NCI-H748 (cell line): ENCODE measurements at regions not wholly inside any gene's neighbourhood (a gene's known extent, or its start where the extent isn't known, plus 50 kb on each side); places are given as distances from the start of the nearest gene placed in this dataset.
"Not testable (repeated sequence)": the region's sequence is repeated elsewhere in the genome, so short reads cannot be mapped to it uniquely, and the experiment has no call there.

Experiments used
- DNase-seq: peaks from one replicate; lab custom pipeline; 2025; ENCODE audit not compliant: unreplicated experiment; lab: John Stamatoyannopoulos, UW

DNA sequence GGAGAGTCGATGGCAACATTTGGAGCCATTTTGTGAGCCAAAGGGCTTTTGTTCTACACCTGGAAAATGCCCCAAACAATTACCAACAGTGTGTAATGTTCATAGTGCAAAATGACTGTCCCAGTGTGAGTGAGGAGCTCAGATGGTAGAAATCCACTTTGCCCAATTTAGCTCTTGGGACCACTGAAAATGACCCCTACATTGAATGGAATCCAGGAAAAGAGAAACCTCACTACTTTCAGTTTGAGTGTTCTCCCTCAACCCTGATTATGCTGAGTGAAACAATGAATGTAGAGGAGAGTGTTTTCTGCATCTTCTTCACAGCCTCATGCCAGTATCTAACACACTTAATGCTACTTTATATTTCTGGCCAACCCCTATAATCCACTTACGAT, 84.9 kb upstream of the NRN1 start:
- DNase-seq, result no peak

DNA sequence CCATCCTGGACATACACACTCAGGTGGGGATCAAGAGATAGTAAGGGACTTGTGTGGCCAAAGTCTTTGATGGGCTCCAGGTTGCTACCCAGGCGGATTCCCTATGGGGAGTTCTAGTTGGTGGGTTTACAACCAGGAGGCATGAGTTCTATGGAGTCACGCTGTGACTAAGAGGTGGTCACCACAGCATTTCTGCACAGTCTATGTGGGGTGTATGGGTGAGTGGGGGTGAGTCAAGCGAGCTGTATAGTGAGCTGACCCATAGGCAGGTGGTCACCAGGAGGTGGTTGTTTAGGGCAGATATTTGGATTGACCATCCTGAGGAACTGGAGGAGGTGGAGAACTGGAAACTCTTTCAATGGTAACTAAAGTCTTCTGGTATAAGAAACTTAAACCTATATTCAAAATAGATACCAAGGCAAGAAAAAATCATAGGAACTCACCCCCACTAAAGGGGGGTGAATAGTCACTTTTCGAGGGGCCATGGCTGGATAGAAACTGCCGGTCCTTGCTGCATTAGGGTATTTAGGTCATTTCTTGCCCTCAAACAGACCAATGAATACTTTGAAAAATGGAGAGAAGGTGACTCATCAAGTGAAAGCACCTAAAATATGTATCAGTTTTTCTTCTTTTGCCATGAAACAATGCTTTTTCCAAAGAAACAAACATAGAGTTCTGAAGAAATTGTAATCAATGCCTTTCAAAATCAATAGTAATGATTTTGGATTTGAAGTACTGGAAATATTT, 84.3 kb upstream of the NRN1 start:
- DNase-seq, result no peak

DNA sequence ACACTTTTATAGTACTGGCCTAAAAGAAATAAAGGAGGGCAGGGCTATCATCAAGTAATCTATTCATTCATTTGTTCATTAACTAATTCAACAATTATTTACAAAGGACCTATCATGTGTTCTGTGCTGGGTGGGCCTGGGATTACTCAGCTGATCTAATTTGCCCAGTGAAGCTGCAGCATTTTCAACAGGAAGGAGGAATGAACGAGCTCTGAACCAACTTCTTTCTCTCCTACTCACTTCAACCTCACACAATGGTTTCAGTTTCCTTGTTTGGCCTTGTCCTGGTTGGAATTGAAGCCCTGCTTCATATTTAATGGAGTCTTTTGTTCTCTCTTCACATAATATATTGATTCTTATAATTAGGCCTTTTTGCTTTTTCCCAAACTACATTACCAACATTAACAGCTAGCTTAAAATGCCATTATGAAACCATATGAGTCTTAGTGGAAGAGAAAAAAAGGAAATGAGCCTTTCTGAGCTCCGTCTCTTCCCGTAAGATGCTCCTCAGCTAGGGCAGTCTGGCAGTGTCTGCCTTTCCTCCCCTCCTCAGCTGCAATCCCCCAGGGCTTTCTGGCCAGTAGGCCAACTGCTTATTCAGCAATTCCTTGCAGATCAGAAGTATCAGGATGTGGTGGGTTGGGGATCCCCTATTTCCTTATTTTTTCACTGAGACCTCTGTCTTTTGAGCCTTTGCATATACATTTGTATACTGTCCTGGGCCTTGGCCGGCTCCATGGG, 79.4 kb upstream of the NRN1 start:
- no peak for DNase-seq

DNA sequence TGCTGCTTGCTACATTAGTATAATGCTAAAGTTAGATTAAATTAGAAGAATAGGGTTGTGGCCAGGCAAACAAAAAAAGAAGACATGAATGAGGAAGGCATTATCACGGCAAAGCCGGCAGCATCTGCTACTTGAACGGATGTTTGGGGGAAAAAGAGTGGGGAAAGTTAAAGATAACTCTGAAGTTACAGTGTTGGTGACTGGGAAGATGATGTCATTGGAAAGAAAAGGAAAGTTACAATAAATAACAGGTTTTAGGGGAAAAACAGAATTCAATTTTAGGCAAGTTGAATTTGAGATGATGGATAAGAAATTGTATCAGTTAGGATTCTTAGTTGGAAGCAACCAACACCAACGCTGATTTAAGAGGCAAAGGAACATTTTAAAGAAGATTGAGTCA, 74.2 kb upstream of the NRN1 start:
- no peak for DNase-seq

DNA sequence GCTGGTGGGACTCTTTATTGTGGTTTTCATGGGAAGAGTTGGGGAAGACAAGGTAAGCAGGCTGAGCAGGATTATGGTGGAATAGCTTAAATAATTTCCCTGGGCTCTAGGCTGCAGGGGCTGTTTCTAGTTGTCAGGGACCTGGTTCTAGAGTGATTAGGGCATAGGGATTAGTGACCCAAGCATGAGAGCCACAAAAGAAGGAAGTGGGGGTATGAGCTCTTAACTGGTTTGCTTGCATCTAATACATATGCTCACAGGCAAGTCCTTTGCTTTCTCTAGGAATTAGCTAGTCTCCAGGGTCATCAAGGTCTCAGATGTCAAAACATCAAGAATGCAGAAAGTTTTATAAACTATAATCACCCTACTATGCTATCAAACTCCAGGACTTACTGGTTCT, 67.5 kb upstream of the NRN1 start:
- DNase-seq, result no peak

DNA sequence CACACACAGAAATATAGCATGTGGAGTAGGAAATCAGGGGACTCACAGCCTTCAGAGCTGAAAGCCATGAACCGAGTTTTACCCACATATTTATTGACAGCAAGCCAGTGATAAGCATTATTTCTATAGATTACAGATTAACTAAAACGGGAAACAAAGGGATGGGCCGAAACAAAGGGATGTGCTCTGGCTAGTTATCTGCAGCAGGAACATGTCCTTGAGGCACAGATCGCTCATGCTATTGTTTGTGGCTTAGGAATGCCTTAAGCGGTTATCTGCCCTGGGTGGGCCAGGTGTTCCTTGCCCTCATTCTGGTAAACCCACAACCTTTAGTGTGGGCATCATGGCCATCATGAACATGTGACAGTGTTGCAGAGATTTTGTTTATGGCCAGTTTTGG, 61.4 kb upstream of the NRN1 start:
- not testable (repeated sequence) for DNase-seq

DNA sequence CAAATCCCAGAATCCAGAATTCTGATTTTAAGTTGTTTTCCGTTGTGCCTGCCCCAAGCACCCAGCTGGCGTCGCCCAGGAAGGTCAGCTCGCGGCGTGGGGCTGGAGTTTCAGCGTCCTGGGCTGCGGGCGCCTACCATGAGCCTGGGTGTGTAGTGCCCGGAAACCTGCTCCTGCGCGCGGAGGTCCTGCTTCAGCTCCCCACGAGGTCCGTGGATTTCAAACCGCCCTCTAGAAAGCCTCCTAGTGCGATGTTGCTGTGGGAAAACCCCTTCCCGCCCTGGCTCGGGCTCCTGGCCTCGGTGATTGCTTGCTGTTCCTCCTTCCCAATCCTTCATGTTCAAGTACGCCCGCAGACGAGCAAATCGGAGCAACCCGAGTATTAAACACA, 51.3 kb upstream of the NRN1 start:
- no peak for DNase-seq

DNA sequence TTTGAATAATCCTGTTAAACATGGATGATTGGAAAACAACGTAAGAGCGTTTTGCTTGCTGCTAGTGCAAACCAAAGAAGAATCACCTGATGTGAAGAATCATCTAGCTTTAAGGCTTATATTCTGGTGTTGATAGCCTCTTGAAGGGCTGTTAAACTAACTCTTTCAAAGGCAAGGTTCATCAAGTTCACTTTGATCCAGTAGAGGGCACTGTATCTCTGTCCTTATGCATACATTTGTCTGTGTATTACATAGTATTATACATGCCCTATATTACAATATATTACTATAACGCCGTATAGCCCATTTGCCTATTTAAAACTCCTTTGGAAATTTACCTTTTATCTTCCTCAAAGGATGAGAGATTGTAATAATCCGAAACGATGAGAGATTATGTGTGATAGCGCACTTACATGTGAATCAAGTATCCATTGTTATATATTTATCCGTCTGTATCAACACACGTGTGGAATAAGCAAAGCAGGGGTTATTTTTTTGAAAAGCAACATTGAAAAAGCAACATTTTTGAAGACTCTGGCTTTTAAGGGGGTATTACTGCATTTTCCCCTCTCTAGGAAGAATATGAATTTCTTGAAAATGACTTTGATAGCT, 50.8 kb upstream of the NRN1 start:
- peak; percentile 80 for DNase-seq
